ENCODE measurements at regions not wholly inside any gene's neighbourhood (a gene's known extent, or its start where the extent isn't known, plus 50 kb on each side); places are given as distances from the start of the nearest gene placed in this dataset.

DNA sequence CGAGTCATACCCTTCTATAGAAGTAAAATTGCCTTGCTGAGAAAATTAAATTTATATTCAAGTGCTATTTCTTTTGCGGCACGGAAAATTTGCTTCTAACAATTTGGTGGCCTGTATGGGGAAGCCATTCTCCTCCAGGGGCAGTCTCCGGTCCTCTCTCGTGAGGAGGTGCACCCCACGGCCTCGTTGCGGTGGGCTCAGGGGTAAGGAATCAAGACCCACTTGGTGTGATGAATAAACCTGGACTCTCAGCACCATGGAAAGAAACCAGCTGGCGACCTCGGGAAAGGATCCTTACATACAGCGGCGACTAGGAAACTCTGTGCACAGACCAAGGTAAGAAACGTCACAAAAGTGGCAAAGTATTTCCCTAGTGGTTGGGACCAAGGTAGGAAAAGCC lies 252.9 kb downstream of the DPY19L2 start:
- ChIA-PET POLR2A (ENCODE audit: unreplicated experiment) (no interaction called here), CTCF (no interaction called here)
- Histone ChIP-seq H3K9me3 (ENCODE audit: control insufficient read depth, insufficient read depth, low read length) (no peaks in the 10 kb centered on the region), H4K91ac (ENCODE audit: insufficient read depth, low read depth, low read length) (no peak overlapping the region), H2BK15ac (ENCODE audit: low read depth, low read length) (no peak overlapping the region), H4K8ac (ENCODE audit: low read depth in 2 of 2, low read length in 2 of 2) (no peak overlapping the region), H3K36me3 (ENCODE audit: control insufficient read depth, insufficient read depth, low read length) (no peaks in the 10 kb centered on the region), H3K9me1 (ENCODE audit: insufficient read depth, low read length) (no peaks in the 10 kb centered on the region), H3K56ac (ENCODE audit: extremely low read depth, insufficient read depth, low read length) (no peak overlapping the region), H3K4me1 (ENCODE audit: control insufficient read depth, insufficient read depth, low read length) (no peaks in the 10 kb centered on the region), H3K23ac (ENCODE audit: low read depth, low read length) (no peak overlapping the region), H2BK20ac (ENCODE audit: low read depth, low read length) (no peak overlapping the region), H4K5ac (ENCODE audit: low read depth, low read length) (no peak overlapping the region), H3K14ac (replicated peaks; ENCODE audit: low read depth, low read length) (no peak overlapping the region), H2BK120ac (ENCODE audit: low read depth, low read length) (no peak overlapping the region), H2AFZ (replicated peaks; ENCODE audit: low read length, poor library complexity) (no peak overlapping the region), H3K4me3 (ENCODE audit: insufficient read depth, low read depth, low read length) (no peak overlapping the region), H2AK9ac (replicated peaks; ENCODE audit: low read depth, low read length, poor library complexity) (no peak overlapping the region), H4K20me1 (ENCODE audit: insufficient read depth, low read length) (no peaks in the 10 kb centered on the region), H3K4ac (ENCODE audit: low read depth, low read length) (no peak overlapping the region), H2BK5ac (ENCODE audit: low read depth, low read length, poor library complexity, severe bottlenecking) (no peak overlapping the region), H3K18ac (ENCODE audit: low read depth, low read length) (no peak overlapping the region), H3K27ac (ENCODE audit: insufficient read depth, low read length) (no peak overlapping the region), H3K4me2 (ENCODE audit: low read depth, low read length) (no peak overlapping the region), H3K9ac (ENCODE audit: low read depth, low read length) (no peak overlapping the region), H3K27me3 (ENCODE audit: control insufficient read depth, insufficient read depth, low read length) (no peaks in the 10 kb centered on the region), H2AK5ac (ENCODE audit: low read depth, low read length) (no peak overlapping the region), H3K79me1 (ENCODE audit: low read depth in 1 of 2, low read length in 2 of 2) (no peaks in the 10 kb centered on the region)
- WGBS, 2 experiments (ENCODE audit: extremely low coverage in 2 of 2, insufficient read length in 1 of 2): 70% methylated on average over 2 of the region's 13 CpGs; no CpG with 5 or more reads in 1 of the 2 experiments
- ATAC-seq (ENCODE audit: low read depth) (no peak), DNase-seq (no peak)
- intact Hi-C loops (cut with micrococcal nuclease) (no loop called here), dilution Hi-C loops (cut with HindIII; ENCODE audit: low sequenced_read_pairs, unreplicated experiment) (no loop called here), in situ Hi-C loops (cut with MboI; ENCODE audit: low sequenced_read_pairs) (loop anchor here (5.0 to 25.0 kb wide), 2 partner anchors 387 to 922 kb away; no protein-coding TSS in a partner anchor)
- BruUV-seq (replicated peaks): no TSS peak
- TF ChIP-seq MAZ (IDR thresholded peaks at IDR 0.05; ENCODE audit: borderline replicate concordance, low read depth, low read length): no peak
- TF ChIP-seq CTCF (conservative IDR thresholded peaks at IDR 0.05; ENCODE audit: low read depth, low read length): no peak
- TF ChIP-seq NFE2L2 (IDR thresholded peaks at IDR 0.05; ENCODE audit: low read depth, low read length): no peak
- TF ChIP-seq MXI1 (IDR thresholded peaks at IDR 0.05; ENCODE audit: borderline replicate concordance, low read depth, low read length): no peak
- no peak for TF ChIP-seq MAFK (IDR thresholded peaks at IDR 0.05; ENCODE audit: low read depth, low read length)
- no peak for TF ChIP-seq CHD1 (IDR thresholded peaks at IDR 0.05; ENCODE audit: low read depth, low read length)
- TF ChIP-seq CEBPB (IDR thresholded peaks at IDR 0.05; ENCODE audit: low read depth, low read length): no peak
- no peak for TF ChIP-seq POLR2A (IDR thresholded peaks at IDR 0.05; ENCODE audit: low read depth, low read length)
- no peak for TF ChIP-seq RFX5 (IDR thresholded peaks at IDR 0.05; ENCODE audit: low read depth, low read length)
- no peak for TF ChIP-seq RCOR1 (IDR thresholded peaks at IDR 0.05; ENCODE audit: insufficient replicate concordance, low read length)
- no peak for TF ChIP-seq RAD21 (IDR thresholded peaks at IDR 0.05; ENCODE audit: low read length)
- TF ChIP-seq SMC3 (IDR thresholded peaks at IDR 0.05; ENCODE audit: low read depth, low read length): no peak
- TF ChIP-seq USF2 (IDR thresholded peaks at IDR 0.05; ENCODE audit: low read depth, low read length): no peak
- TF ChIP-seq, protein P1, sequence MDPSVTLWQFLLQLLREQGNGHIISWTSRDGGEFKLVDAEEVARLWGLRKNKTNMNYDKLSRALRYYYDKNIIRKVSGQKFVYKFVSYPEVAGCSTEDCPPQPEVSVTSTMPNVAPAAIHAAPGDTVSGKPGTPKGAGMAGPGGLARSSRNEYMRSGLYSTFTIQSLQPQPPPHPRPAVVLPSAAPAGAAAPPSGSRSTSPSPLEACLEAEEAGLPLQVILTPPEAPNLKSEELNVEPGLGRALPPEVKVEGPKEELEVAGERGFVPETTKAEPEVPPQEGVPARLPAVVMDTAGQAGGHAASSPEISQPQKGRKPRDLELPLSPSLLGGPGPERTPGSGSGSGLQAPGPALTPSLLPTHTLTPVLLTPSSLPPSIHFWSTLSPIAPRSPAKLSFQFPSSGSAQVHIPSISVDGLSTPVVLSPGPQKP (IDR thresholded peaks at IDR 0.05; ENCODE audit: borderline replicate concordance, low read depth, low read length): no peak
- TF ChIP-seq FOS (IDR thresholded peaks at IDR 0.05; ENCODE audit: low read depth, low read length): no peak
- no peak for TF ChIP-seq BHLHE40 (IDR thresholded peaks at IDR 0.05; ENCODE audit: low read depth, low read length)
